K562 (cell line): ENCODE measurements at regions not wholly inside any gene's neighbourhood (a gene's known extent, or its start where the extent isn't known, plus 50 kb on each side); places are given as distances from the start of the nearest gene placed in this dataset.

Experiments
- ATAC-seq: fragments of 200-7000 bp; cut with Tn5 transposase; 3 replicates; pipeline ENCODE4 v1.9.1; 2020; ENCODE audit warnings: moderate library complexity
- BruUV-seq: library from RNA; stranded (reverse); fragments of 400-500 nt; replicated peaks from 2 replicates; lab custom pipeline; 2021; lab: Mats Ljungman, UMichigan
- CTCF ChIA-PET: fragments of 300-600 bp; formaldehyde crosslinking; extraction: SDS; loops from one replicate; lab custom pipeline; 2021; ENCODE audit warnings: low intra/inter-chr PET ratio; lab: Yijun Ruan, JAX
- POLR2A ChIA-PET: fragments of 300-600, 350-650 bp; sonication (Branson Sonifier 250); formaldehyde crosslinking; extraction: SDS; loops from one replicate; lab custom pipeline; 2021; ENCODE audit warnings: antibody characterized with exemption, inconsistent platforms; lab: Yijun Ruan, JAX
- DNase-seq, 4 experiments: peaks; one replicate each; pipeline versions ENCODE4 v3.0.0 to v3.0.0-alpha.2; 2011 to 2018; ENCODE audit warnings: low spot score in 3 of 4, mixed read lengths in 3 of 4; ENCODE audit errors: extremely low read depth in 1 of 4
- FAIRE-seq: peaks from 2 replicates; lab custom pipeline; 2011; peaks lifted over from hg19 to GRCh38; lab: Jason Lieb, UNC
- H2AFZ ChIP-seq: 2 replicates; pipeline ENCODE4 v1.6.0; 2011; ENCODE audit warnings: low read depth, low read length, control low read depth, inconsistent platforms
- H3K27ac ChIP-seq: fragments of 200-600 bp; 3 replicates; pipeline ENCODE4 v1.8.0; 2011; ENCODE audit warnings: low read depth, mild to moderate bottlenecking, control low read depth, inconsistent platforms, low read length, moderate library complexity, mixed read lengths; ENCODE audit errors: extremely low read depth
- H3K27me3 ChIP-seq, 2 experiments: fragments of 300-600 bp in 1 of 2; 2 replicates in 1 of 2; 3 replicates in 1 of 2; pipeline versions ENCODE4 v1.6.0 to v1.8.0; 2011; ENCODE audit warnings: inconsistent platforms in 2 of 2, low read length in 2 of 2, mild to moderate bottlenecking in 1 of 2, mixed read lengths in 1 of 2, moderate library complexity in 1 of 2; ENCODE audit not compliant: control insufficient read depth in 2 of 2, insufficient read depth in 2 of 2
- H3K36me3 ChIP-seq: fragments of 300-600 bp; 3 replicates; pipeline ENCODE4 v1.8.0; 2011; ENCODE audit warnings: mild to moderate bottlenecking, low read length, inconsistent platforms; ENCODE audit not compliant: control insufficient read depth, insufficient read depth
- H3K4me1 ChIP-seq, 2 experiments: fragments of 200-600 bp in 1 of 2; replicated peaks in 1 of 2; 2 replicates in 1 of 2; 3 replicates in 1 of 2; pipeline versions ENCODE4 v1.5.1 to v1.8.0; 2011; ENCODE audit warnings: inconsistent platforms in 2 of 2, low read length in 2 of 2, mild to moderate bottlenecking in 1 of 2, mixed read lengths in 1 of 2, moderate library complexity in 1 of 2; ENCODE audit not compliant: control insufficient read depth in 2 of 2, insufficient read depth in 2 of 2
- H3K4me2 ChIP-seq: 2 replicates; pipeline ENCODE4 v1.6.1; 2011; ENCODE audit warnings: low read length, control low read depth, inconsistent platforms, mixed read lengths; ENCODE audit not compliant: insufficient read depth
- H3K4me3 ChIP-seq: fragments of 200-600 bp; sonication (generic), shearing (Covaris generic); 2 replicates; pipeline ENCODE4 v1.5.1; 2016; ENCODE audit warnings: control low read depth, inconsistent platforms
- H3K79me2 ChIP-seq: fragments of 200-600 bp; 3 replicates; pipeline ENCODE4 v1.8.0; 2011; ENCODE audit warnings: low read length, inconsistent platforms; ENCODE audit not compliant: control insufficient read depth, insufficient read depth
- H3K9ac ChIP-seq, 2 experiments: 2 replicates each; pipeline versions ENCODE4 v1.6.0 to v1.6.1; 2011; ENCODE audit warnings: low read depth in 2 of 2, low read length in 2 of 2, control low read depth in 1 of 2, inconsistent platforms in 1 of 2, mild to moderate bottlenecking in 1 of 2, mixed read lengths in 1 of 2; ENCODE audit not compliant: insufficient read depth in 1 of 2
- H3K9me1 ChIP-seq: one replicate; pipeline ENCODE4 v1.6.0; 2011; ENCODE audit warnings: inconsistent platforms, mild to moderate bottlenecking, low read length, moderate library complexity; ENCODE audit not compliant: control insufficient read depth, insufficient read depth
- H3K9me3 ChIP-seq: replicated peaks from 2 replicates; pipeline ENCODE4 v1.5.1; 2011; ENCODE audit warnings: low read depth, low read length, inconsistent platforms; ENCODE audit not compliant: control insufficient read depth, insufficient read depth
- H4K20me1 ChIP-seq: replicated peaks from 2 replicates; pipeline ENCODE4 v1.6.1; 2011; ENCODE audit warnings: low read length, inconsistent platforms, mixed read lengths; ENCODE audit not compliant: control insufficient read depth, insufficient read depth
- CREB1 ChIP-seq, 2 experiments: sonication (generic) in 1 of 2; formaldehyde crosslinking in 1 of 2; IDR thresholded peaks; 2 replicates each; pipeline versions ENCODE4 v1.6.1 to v1.8.0; 2012 to 2022; ENCODE audit warnings: inconsistent platforms in 1 of 2, mild to moderate bottlenecking in 1 of 2, missing genetic modification reagents in 1 of 2, moderate library complexity in 1 of 2
- EP300 ChIP-seq: IDR thresholded peaks from 2 replicates; pipeline ENCODE4 v1.6.1; 2012; ENCODE audit warnings: low read length, improper control_type of control experiment
- FOS ChIP-seq: IDR thresholded peaks from 3 replicates; pipeline ENCODE4 v1.6.1; 2011; ENCODE audit not compliant: insufficient read length; ENCODE audit errors: extremely low read depth
- IFI16 ChIP-seq: fragments of 250-450 bp; sonication (Bioruptor Pico); IDR thresholded peaks from 2 replicates; pipeline ENCODE4 v2.1.2; 2022; ENCODE audit warnings: mild to moderate bottlenecking, inconsistent platforms
- MTF1 ChIP-seq: fragments of 250-450 bp; sonication (Bioruptor Pico); IDR thresholded peaks from 2 replicates; pipeline ENCODE4 v1.9.0; 2021; ENCODE audit warnings: moderate library complexity, mild to moderate bottlenecking, inconsistent platforms, borderline replicate concordance
- NELFE ChIP-seq: IDR thresholded peaks from 2 replicates; pipeline ENCODE4 v1.6.1; 2011; ENCODE audit warnings: mild to moderate bottlenecking; ENCODE audit not compliant: insufficient read depth, insufficient read length
- RAD21 ChIP-seq, 2 experiments: fragments of 250-450 bp in 1 of 2; fragments of 450-650 bp in 1 of 2; sonication (Bioruptor Pico) in 1 of 2; formaldehyde crosslinking in 1 of 2; IDR thresholded peaks in 1 of 2; conservative IDR thresholded peaks in 1 of 2; 2 replicates each; pipeline versions ENCODE4 v1.4.0 to v1.8.0; 2020 to 2022; ENCODE audit warnings: mild to moderate bottlenecking in 2 of 2, moderate library complexity in 1 of 2
- ZNF436 ChIP-seq: fragments of 250-450, 450-650 bp; sonication (Bioruptor Pico); formaldehyde crosslinking; IDR thresholded peaks from 2 replicates; pipeline ENCODE4 v1.7.0; 2020; ENCODE audit warnings: mild to moderate bottlenecking
- ZSCAN32 ChIP-seq: fragments of 450-650 bp; formaldehyde crosslinking; IDR thresholded peaks from 2 replicates; pipeline ENCODE4 v1.4.0; 2020; ENCODE audit warnings: mild to moderate bottlenecking, moderate library complexity
- WGBS: fragments of 100-300 bp; shearing (Covaris generic); methylation state at CpG from one replicate; pipeline ENCODE4 v1.1.6; 2016; ENCODE audit warnings: low coverage, mixed read lengths; ENCODE audit not compliant: insufficient coverage; ENCODE audit errors: missing lambda C conversion rate; 5-methylcytosine and 5-hydroxymethylcytosine counted together
- in situ Hi-C: fragments of 300-500 bp; cut with MboI; formaldehyde crosslinking; loops from 4 replicates; pipeline ENCODE4 v1.15.0; 2018; ENCODE audit warnings: inconsistent platforms, mixed read lengths
- intact Hi-C: fragments of 100-400 bp; cut with micrococcal nuclease; formaldehyde crosslinking; loops from 2 replicates; pipeline ENCODE4 v1.14.2; 2022
- TF ChIP-seq, protein P1 (sequence below): fragments of 250-450 bp; sonication (Bioruptor Pico); IDR thresholded peaks from 2 replicates; pipeline ENCODE4 v1.5.1; 2021; ENCODE audit warnings: mild to moderate bottlenecking

DNA sequence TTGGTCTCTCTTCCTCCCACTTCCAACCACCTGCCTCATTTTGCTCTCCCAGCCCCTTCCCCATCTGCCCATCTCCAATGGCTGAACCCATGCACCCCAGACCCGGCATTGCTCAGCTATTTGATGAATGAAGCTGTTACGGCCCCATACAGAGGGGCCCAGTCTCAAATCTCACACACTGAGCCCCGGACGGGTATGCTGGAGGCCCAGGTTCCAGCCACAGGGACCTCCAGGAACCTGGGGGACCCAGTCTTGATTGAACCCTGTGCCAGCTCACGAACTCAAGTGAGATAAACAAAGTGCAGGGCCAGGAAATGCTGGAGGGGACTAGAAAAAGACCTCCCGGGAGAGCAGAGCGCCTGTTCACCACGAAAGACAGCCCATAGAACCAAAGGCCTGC, 63.4 kb upstream of the TEX51 start:
- WGBS = under 1% methylated on average over 8 of the region's 8 CpGs
- ATAC-seq = no peak

DNA sequence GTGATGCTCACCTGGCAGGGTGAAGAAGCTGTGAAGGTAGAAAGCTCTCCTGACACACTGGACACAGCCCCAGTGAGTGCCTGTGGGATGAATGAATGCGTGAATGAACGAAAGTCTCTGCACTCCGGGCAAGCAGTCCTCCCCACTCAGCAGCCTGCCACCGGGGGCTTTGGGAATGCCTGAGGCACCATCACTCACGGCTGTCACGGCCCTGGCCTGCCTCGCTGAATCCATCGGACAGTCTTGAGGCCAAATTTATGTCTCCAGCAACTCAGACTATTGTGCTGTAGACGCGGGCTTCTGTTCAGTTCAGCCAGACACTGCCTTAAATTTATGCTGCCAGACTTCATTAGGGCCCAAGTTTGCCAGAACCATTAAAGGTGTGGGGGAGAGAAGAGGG, 62.9 kb upstream of the TEX51 start:
- ATAC-seq = no peak; the same call in 2 of the 3 replicates
- intact Hi-C loops = no loop called here
- no peaks in the 10 kb centered on the region for H3K36me3 ChIP-seq
- no peak for DNase-seq
- peaks cover 0 to 5% of the 10 kb centered on the region in 2 experiments; a peak in 2 of 5 replicates for H3K27me3 ChIP-seq
- ChIA-PET CTCF (no interaction called here), POLR2A (no interaction called here)
- TF ChIP-seq ZSCAN32 (no peak), FOS (no peak), ZNF436 (CRISPR knock-in tag) (no peak), EP300 (no peak), IFI16 (no peak), RAD21 (CRISPR knock-in tag; conservative IDR thresholded peaks at IDR 0.05 in 1 of 2, IDR thresholded peaks at IDR 0.05 in 1 of 2) (no peak), MTF1 (CRISPR knock-in tag) (no peak), NELFE (no peak)
- no peaks in the 10 kb centered on the region for H3K4me1 ChIP-seq
- in situ Hi-C loops = no loop called here
- no peak overlapping the region for H3K27ac ChIP-seq
- no peaks in the 10 kb centered on the region for H3K9me3 ChIP-seq
- FAIRE-seq = no peak
- no peak overlapping the region for H3K9ac ChIP-seq
- H3K4me2 ChIP-seq = no peak overlapping the region
- H2AFZ ChIP-seq = no peak overlapping the region
- H3K9me1 ChIP-seq = no peaks in the 10 kb centered on the region
- WGBS = 0% methylated on average over 10 of the region's 10 CpGs
- H4K20me1 ChIP-seq = no peaks in the 10 kb centered on the region
- H3K79me2 ChIP-seq = no peaks in the 10 kb centered on the region
- BruUV-seq = no TSS peak
- no peak overlapping the region for H3K4me3 ChIP-seq

More for the DNA sequence above, 63.4 kb upstream of the TEX51 start:
- Histone ChIP-seq H3K9ac (no peak overlapping the region), H4K20me1 (no peaks in the 10 kb centered on the region), H3K9me1 (no peaks in the 10 kb centered on the region), H3K27me3 (peaks cover 0 to 5% of the 10 kb centered on the region in 2 experiments; a peak in 1 of 5 replicates), H3K9me3 (no peaks in the 10 kb centered on the region), H3K4me3 (no peak overlapping the region), H3K36me3 (no peaks in the 10 kb centered on the region), H2AFZ (no peak overlapping the region), H3K27ac (no peak overlapping the region), H3K4me2 (no peak overlapping the region), H3K4me1 (no peaks in the 10 kb centered on the region), H3K79me2 (no peaks in the 10 kb centered on the region)
- POLR2A ChIA-PET = interaction anchor here (0.6 kb wide), 1 partner anchor 215 kb away, joined by 3 read pairs; no protein-coding TSS in a partner anchor
- DNase-seq (no peak), FAIRE-seq (no peak)
- in situ Hi-C loops = no loop called here
- CTCF ChIA-PET = no interaction called here
- intact Hi-C loops = no loop called here
- TF ChIP-seq, protein P1, sequence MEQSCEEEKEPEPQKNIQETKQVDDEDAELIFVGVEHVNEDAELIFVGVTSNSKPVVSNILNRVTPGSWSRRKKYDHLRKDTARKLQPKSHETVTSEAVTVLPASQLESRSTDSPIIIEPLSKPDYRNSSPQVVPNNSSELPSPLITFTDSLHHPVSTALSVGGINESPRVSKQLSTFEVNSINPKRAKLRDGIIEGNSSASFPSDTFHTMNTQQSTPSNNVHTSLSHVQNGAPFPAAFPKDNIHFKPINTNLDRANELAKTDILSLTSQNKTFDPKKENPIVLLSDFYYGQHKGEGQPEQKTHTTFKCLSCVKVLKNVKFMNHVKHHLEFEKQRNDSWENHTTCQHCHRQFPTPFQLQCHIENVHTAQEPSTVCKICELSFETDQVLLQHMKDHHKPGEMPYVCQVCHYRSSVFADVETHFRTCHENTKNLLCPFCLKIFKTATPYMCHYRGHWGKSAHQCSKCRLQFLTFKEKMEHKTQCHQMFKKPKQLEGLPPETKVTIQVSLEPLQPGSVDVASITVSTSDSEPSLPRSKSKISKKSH (CRISPR knock-in tag) = no peak
- TF ChIP-seq CREB1 (IDR thresholded peaks at IDR 0.05) = no peak
- TF ChIP-seq CREB1 (CRISPR knock-in tag; IDR thresholded peaks at IDR 0.05) = no peak
- no TSS peak for BruUV-seq
